Epidermal melanocyte (primary cell): ENCODE measurements at regions not wholly inside any gene's neighbourhood (a gene's known extent, or its start where the extent isn't known, plus 50 kb on each side); places are given as distances from the start of the nearest gene placed in this dataset.
"Not testable (repeated sequence)": the region's sequence is repeated elsewhere in the genome, so short reads cannot be mapped to it uniquely, and the experiment has no call there.

Experiments
- DNase-seq: peaks from one replicate; pipeline ENCODE4 v3.0.0; 2011; ENCODE audit warnings: low spot score; ENCODE audit not compliant: insufficient read length

GRCh38 chr2:225891771-225892170, 492.3 kb downstream of the NYAP2 start:
- no peak for DNase-seq

DNA sequence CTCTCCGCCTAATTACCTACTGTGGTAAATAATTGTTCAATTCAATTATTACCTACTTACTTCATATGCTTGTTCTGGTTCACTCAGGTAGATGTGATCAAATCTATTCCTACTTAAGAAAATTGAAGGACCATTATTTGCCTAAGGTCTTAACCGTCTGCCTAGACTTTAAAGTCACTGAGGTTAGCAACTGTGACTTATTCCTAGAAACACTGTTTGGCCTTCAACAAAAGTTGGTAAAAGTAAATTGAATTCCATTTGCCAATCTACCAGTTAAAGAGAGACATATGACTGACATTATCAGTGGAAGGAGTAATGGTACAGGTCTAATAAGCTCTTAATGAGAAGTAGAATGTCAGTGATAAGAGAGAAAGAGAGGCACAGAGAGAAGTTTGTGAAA, 491.5 kb downstream of the NYAP2 start:
- DNase-seq = no peak

GRCh38 chr2:225889452-225889851, 489.9 kb downstream of the NYAP2 start:
- DNase-seq = peak; percentile 57

DNA sequence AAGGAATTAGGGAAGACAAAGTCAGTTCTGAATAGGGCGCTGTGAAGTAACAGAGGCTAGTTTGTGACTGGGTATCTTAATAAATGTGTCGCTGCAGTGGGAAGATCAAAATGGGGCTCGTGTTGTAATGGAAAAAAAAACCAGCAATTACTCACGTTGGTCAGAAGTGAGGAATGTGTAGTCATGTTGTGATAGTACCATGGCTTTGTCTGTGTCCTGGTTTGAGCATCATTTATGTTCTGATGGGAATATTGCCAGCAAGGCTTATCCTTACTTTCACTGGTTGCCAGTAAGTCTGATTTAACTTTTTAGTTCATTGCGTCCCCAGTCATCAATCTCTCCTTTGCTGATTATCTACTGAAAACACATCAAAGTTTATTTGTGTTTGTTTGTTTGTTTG, 467.6 kb downstream of the NYAP2 start:
- no peak for DNase-seq

- no peak for DNase-seq
Measured at GRCh38 chr2:225865468-225865867, 466.0 kb downstream of the NYAP2 start.

DNA sequence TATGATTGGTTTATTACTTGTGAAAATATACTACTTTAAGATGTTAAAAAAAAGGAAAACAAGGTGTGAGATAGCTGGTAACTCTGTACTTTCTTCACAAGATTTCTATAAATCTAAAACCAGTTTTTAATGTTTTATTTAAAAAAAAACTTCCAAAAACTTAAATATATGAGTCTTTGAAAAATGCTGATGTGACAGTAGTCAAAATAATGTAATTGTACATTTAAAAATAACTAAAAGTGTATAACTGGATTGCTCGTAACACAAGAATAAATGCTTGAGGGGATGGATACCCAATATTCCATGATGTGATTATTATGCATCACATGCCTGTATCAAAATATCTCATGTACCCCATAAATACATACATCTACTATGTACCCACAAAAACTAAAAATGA, 464.9 kb downstream of the NYAP2 start:
- DNase-seq = no peak

DNA sequence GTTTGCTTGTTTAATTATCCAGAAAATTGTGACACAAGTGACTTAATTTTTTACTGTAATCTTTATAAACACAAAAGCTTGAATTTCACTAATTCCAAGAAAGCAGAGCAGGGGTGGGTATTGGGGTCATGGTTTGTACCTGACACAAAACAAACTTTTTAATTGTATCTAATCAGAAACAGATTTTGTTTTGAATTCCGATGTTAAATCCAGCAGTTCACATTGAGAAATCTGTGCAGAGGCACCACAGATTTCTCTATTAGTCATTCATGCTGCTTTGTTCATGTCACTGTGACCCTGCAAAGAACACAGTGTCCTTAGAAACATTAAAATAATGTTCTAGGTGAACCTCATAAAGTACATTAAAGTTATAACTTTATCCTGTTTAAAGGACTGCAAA, 443.4 kb downstream of the NYAP2 start:
- no peak for DNase-seq

GRCh38 chr2:225841314-225841713, 441.8 kb downstream of the NYAP2 start:
- DNase-seq = no peak

DNA sequence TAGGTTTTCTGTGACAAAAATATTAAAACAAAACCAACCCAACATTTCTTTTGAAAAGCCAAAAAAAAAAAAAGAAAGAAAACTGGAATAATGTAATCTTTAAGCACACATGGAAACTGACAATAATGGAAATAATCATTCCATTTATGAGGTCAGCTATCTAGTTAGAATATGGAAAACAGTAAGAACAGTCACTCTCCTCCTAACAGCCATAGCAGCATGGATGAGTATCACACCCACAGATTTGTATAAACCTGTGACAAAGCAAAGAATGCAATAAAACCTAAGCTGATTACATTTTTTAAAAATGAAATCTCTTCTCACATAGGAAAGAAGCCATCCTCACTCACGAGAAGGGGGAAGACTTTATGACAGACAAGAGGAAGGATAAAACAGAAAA, 437.8 kb downstream of the NYAP2 start:
- DNase-seq = no peak

GRCh38 chr2:225824748-225825449, 425.4 kb downstream of the NYAP2 start:
- no peak for DNase-seq

DNA sequence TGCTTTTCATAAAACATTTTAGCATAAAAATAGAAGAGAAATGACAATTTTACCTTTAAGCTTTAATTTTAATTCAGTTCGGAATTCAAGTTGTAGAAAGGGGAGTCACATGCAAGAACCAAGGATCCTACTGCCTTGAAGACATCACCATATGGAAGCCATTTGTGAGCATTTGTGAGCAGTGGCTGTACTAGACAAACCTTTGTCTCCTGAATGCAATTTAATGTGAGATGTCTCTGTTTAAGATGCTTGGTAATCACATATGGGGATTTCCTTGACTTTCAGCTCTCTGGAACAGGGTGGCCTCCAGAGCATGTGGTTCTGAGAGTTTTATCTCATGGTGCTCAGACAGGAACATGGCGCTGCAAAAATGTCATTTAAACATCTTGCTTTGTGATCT, 421.8 kb downstream of the NYAP2 start:
- no peak for DNase-seq

DNA sequence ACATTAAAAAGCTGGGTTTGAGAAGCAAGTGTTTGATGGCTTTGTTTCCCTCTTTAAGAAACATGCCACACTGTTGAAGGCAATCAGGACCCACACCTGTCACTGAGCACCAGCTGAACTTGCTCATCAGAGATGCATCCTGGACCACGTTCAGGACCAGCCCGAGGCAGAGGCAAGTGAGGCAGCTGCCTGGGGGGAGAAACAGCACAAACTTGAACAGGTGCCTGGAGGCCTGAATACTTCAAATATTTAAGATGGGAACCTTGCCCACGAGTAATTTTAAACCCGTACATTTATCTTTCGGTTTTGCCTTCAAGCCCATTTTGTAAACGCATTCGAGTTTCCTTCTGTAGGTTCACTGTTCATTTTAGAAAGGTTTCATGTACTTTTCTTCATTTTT, 421.3 kb downstream of the NYAP2 start:
- DNase-seq = no peak

- no peak for DNase-seq
Measured at GRCh38 chr2:225814554-225814953, 415.0 kb downstream of the NYAP2 start.

DNA sequence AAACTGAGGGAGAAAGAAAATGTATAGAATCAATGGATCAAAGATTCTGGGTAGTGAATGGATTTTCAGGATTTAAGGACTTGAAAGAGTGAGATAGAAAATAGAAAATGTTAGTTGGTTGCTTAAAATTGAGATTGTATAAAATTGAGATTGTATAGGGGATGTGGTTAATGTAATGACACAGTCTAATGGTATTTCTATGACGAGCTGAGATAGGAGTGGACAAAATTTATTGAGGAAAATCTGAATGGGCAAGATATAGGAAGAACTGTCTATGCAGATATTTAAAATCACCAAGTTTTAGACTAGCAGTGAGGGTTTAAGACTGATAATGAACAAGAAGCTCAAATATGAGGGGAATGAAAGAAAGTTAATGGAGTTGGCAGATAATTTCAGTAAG, 406.6 kb downstream of the NYAP2 start:
- DNase-seq = no peak

DNA sequence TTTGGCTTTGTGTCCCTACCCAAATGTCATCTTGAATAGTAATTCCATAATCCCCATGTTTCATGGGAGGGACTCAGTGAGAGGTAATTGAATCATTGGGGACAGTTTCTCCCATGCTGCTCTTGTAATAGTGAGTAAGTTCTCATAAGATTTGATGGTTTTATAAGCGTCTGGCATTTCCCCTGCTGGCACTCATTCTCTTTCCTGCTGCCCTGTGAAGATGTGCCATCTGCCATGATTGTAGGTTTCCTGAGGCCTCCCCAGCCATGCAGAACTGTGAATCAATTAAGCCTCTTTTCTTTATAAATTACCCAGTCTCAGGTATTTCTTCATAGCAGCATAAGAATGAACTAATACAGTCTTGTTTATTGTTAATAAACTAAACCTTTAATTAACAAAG, 402.6 kb downstream of the NYAP2 start:
- not testable (repeated sequence) for DNase-seq

DNA sequence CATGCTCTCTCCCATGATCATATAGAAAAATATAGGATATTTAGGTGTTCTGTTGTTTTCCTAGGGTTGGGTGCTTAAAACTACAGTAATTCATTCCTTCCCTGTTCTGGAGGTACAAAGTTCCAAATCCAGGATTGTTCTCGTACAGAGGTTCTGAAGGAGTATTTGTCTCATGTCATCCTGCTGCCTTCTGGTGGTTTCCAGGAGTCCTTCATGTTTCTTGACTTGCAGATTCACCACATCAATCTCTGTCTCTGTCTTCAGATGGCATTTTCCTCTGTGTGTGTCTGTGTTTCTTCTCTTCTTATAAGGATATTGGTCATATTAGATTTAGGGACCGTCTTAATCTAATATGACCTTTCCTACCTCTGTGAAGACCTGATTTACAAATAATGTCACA, 397.9 kb downstream of the NYAP2 start:
- DNase-seq = no peak

DNA sequence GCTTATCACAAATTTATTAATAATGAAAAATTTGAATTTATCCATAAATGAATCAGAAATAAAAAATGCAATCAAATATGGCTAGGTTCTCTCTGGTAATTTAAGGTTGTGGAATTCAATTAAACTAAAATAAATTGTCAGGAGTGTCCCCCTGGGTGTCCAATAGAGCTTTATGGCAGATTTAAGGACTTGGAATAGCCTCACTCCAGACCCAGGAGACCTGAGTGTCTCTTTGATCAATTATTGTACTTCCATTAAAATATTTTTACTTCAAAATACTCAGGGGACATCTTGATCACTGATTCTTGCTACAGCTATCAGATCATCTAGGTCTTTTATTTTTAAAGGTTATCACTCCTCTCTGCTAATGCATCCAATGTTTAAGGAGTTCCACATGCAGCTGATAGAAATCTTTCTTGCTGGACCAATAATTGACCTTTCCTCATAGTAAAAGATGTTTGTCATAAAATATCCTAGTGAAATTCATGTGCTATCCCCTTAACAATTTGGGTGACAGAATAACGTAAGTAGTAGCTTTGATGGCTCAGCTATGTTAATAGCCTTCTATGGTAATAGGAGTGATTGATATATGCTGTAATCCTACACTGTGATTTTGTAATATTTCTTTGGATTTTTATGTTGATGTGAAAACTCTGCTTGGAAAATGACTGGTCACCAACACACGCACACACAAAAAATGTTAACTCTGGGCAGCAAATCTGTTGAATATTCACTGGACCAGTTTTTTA, 395.3 kb downstream of the NYAP2 start:
- no peak for DNase-seq

DNA sequence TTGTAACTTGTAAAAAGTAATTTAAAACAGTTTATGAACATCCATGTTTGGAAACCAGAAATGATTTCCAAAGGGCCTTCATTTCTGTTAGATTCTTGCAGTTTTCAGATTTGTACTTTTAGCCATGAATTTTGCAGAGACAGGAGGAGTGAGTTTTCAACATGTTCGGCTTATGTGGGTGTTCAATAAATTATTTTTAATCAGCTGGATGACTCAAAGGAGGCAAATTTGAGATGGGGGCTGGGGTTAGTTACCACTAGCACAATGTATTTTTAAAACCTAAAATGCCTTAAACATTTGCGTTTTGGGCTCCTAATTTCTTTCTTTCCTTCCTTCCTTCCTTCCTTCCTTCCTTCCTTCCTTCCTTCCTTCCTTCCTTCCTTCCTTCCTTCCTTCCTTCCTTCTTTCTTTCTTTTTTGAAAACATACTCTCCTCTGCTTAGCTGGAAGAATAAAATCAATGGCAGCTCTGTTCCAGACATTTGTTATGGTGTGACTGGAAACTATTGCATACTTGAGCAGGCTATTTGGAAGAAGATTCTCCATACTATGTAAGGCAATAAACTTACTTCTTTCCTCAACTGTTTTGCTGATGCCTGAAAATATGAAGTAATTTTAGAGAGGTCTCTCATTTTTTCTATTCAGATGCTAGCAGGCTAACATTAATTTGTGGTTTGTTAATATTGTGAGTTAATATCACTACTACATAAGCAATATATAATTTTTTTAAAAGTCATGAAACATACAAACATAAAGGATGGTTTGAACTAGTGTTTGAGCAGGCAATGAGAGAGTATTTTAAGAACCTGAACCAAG, 394.4 kb downstream of the NYAP2 start:
- DNase-seq = no peak

DNA sequence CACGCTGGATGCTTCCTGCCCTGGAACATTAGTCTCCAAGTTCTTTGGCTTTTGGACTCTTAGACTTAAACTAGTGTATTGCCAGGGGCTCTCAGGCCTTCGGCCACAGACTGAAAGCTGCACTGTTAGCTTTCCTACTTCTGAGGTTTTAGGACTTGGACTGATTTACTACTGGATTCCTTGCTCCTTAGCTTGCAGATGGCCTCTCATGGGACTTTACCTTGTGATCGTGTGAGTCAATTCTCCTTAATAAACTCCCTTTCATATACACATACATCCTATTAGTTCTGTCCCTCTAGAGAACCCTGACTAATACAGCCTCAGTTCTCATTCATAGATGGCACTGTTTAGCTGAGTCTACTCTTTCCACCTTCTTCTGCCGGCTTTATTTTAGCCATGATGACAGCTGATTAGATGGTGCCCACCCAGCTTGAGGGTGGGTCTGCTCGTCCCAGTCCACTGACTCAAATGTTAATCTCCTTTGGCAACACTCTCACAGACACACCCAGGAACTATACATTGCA, 389.1 kb downstream of the NYAP2 start:
- DNase-seq = no peak

DNA sequence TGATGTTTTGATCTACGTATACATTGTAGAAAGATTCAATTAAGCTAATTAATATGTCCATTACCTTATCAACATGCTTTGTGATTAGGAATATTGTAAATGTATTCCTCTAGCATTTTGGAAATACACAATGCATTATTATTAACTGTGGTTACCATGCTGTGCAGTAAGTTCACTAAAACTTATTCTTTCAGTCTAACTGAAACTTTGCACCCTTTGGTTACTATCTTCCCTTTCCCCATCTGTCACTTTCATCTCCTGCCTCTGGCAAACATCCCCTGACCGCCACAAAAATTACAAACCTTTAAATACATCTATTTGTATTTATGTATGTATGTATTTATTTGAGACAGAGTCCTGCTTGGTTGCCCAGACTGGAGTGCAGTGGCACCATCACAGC, 388.0 kb downstream of the NYAP2 start:
- no peak for DNase-seq

DNA sequence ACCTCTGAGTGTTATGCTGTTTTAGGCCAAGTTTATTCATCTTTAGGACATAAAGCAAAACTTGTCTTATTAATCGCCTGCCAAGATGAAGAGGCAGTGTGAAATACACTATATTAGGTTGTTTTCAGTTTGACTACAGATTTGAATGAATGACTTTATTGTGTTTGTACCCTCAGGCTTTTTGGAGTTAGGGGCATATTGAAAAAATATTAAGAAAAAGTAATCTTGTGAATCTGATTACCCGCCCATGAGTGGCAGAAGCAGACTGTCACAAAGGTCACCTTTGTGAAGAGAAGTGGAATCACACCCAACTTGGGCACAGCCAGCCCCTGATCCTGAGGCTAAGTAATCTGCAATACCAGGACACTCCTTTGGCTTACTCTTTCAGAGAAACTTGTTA, 382.5 kb downstream of the NYAP2 start:
- DNase-seq = peak; percentile 48

- DNase-seq = no peak
Measured at GRCh38 chr2:225781145-225781544, 381.6 kb downstream of the NYAP2 start.
